ENCODE measurements at regions not wholly inside any gene's neighbourhood (a gene's known extent, or its start where the extent isn't known, plus 50 kb on each side); places are given as distances from the start of the nearest gene placed in this dataset.

DNA sequence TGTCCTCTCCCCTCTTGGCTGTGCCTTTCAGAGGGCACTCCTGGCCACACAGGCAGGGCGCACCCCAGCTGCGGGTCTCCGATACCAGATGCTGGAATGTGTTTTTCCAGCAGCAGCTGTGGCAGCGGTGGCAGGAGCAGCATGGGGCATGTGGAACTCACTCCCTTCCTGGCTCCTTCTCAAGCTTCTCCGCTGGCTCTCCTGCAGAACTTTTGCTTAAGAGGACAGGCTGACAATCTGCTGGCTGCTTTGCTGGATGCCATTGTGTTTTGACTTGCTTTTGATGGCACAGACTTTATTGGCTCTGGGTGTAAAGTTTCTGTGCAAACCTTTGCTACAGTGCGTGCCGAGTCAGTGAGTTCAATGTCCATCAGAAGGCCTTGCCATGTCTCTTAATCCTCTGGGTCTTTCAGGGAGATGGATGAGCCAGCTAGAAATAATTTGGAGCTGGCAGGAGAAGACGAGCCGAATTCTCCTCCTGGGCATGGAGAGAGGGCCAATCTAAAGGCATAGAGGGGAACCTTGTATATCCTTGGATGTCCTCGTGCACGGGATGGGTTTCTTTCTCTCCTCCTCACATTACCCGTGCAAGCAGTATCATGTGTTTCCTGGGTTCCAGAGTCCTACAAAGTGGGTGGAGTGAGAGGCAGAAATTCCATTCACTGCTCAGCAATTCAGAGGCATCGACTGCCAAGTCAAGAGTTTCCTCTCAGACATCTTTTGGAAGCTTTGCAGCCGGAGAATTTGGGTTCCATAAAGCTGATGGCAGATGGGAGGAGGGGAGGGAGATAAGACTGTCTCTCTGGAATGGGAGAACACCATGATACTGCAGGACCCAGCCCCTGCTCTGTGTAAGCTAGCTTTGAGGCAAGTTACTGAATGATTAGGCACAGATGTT is 231.2 kb downstream of the FGF9 start:
- peak overlapping the region in 1 of 2 experiments; percentile 37; a peak in 2 of 4 replicates for H4K8ac ChIP-seq (ENCODE audit: low read depth in 2 of 2, low read length in 2 of 2)
- ATAC-seq (ENCODE audit: low read depth), result peak; percentile 76
- WGBS, 2 experiments (ENCODE audit: extremely low coverage in 2 of 2, insufficient read length in 1 of 2), result 44% methylated on average over 5 of the region's 14 CpGs; no CpG with 5 or more reads in 1 of the 2 experiments
- TF ChIP-seq RFX5 (IDR thresholded peaks at IDR 0.05; ENCODE audit: low read depth, low read length) (no peak), RAD21 (IDR thresholded peaks at IDR 0.05; ENCODE audit: low read length) (no peak), SMC3 (IDR thresholded peaks at IDR 0.05; ENCODE audit: low read depth, low read length) (no peak), RCOR1 (IDR thresholded peaks at IDR 0.05; ENCODE audit: insufficient replicate concordance, low read length) (no peak), BHLHE40 (IDR thresholded peaks at IDR 0.05; ENCODE audit: low read depth, low read length) (no peak), MAFK (IDR thresholded peaks at IDR 0.05; ENCODE audit: low read depth, low read length) (no peak), CHD1 (IDR thresholded peaks at IDR 0.05; ENCODE audit: low read depth, low read length) (no peak), POLR2A (IDR thresholded peaks at IDR 0.05; ENCODE audit: low read depth, low read length) (no peak), NFE2L2 (IDR thresholded peaks at IDR 0.05; ENCODE audit: low read depth, low read length) (no peak), CEBPB (IDR thresholded peaks at IDR 0.05; ENCODE audit: low read depth, low read length) (no peak), FOS (IDR thresholded peaks at IDR 0.05; ENCODE audit: low read depth, low read length) (no peak)
- TF ChIP-seq, protein P1, sequence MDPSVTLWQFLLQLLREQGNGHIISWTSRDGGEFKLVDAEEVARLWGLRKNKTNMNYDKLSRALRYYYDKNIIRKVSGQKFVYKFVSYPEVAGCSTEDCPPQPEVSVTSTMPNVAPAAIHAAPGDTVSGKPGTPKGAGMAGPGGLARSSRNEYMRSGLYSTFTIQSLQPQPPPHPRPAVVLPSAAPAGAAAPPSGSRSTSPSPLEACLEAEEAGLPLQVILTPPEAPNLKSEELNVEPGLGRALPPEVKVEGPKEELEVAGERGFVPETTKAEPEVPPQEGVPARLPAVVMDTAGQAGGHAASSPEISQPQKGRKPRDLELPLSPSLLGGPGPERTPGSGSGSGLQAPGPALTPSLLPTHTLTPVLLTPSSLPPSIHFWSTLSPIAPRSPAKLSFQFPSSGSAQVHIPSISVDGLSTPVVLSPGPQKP (IDR thresholded peaks at IDR 0.05; ENCODE audit: borderline replicate concordance, low read depth, low read length), result no peak
- TF ChIP-seq, protein P2, sequence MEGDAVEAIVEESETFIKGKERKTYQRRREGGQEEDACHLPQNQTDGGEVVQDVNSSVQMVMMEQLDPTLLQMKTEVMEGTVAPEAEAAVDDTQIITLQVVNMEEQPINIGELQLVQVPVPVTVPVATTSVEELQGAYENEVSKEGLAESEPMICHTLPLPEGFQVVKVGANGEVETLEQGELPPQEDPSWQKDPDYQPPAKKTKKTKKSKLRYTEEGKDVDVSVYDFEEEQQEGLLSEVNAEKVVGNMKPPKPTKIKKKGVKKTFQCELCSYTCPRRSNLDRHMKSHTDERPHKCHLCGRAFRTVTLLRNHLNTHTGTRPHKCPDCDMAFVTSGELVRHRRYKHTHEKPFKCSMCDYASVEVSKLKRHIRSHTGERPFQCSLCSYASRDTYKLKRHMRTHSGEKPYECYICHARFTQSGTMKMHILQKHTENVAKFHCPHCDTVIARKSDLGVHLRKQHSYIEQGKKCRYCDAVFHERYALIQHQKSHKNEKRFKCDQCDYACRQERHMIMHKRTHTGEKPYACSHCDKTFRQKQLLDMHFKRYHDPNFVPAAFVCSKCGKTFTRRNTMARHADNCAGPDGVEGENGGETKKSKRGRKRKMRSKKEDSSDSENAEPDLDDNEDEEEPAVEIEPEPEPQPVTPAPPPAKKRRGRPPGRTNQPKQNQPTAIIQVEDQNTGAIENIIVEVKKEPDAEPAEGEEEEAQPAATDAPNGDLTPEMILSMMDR (conservative IDR thresholded peaks at IDR 0.05; ENCODE audit: low read depth, low read length), result no peak
- TF ChIP-seq, protein P3, sequence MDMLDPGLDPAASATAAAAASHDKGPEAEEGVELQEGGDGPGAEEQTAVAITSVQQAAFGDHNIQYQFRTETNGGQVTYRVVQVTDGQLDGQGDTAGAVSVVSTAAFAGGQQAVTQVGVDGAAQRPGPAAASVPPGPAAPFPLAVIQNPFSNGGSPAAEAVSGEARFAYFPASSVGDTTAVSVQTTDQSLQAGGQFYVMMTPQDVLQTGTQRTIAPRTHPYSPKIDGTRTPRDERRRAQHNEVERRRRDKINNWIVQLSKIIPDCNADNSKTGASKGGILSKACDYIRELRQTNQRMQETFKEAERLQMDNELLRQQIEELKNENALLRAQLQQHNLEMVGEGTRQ (IDR thresholded peaks at IDR 0.05; ENCODE audit: low read depth, low read length), result no peak

More for the DNA sequence above, 231.2 kb downstream of the FGF9 start:
- H3K36me3 ChIP-seq (ENCODE audit: control insufficient read depth, insufficient read depth, low read length), result no peaks in the 10 kb centered on the region
- dilution Hi-C loops (cut with HindIII; ENCODE audit: low sequenced_read_pairs, unreplicated experiment) (no loop called here), intact Hi-C loops (cut with micrococcal nuclease) (no loop called here), in situ Hi-C loops (cut with MboI; ENCODE audit: low sequenced_read_pairs) (no loop called here)
- H3K18ac ChIP-seq (ENCODE audit: low read depth, low read length), result no peak overlapping the region; the same call in 1 of the 2 replicates
- H2AK9ac ChIP-seq (replicated peaks; ENCODE audit: low read depth, low read length, poor library complexity), result peak overlapping the region; percentile 28
- peak overlapping the region; percentile 26 for H2AFZ ChIP-seq (replicated peaks; ENCODE audit: low read length, poor library complexity)
- peak; percentile 4 for DNase-seq
- no peak overlapping the region; the same call in 1 of the 2 replicates for H3K14ac ChIP-seq (replicated peaks; ENCODE audit: low read depth, low read length)
- no peak overlapping the region for H3K4me2 ChIP-seq (ENCODE audit: low read depth, low read length)
- no peak overlapping the region for H3K4me3 ChIP-seq (ENCODE audit: insufficient read depth, low read depth, low read length)
- no peak overlapping the region for H3K56ac ChIP-seq (ENCODE audit: extremely low read depth, insufficient read depth, low read length)
- H2BK20ac ChIP-seq (ENCODE audit: low read depth, low read length), result no peak overlapping the region
- H3K4ac ChIP-seq (ENCODE audit: low read depth, low read length), result no peak overlapping the region
- H2AK5ac ChIP-seq (ENCODE audit: low read depth, low read length), result no peak overlapping the region
- H3K9ac ChIP-seq (ENCODE audit: low read depth, low read length), result no peak overlapping the region
- no peaks in the 10 kb centered on the region for H3K79me1 ChIP-seq (ENCODE audit: low read depth in 1 of 2, low read length in 2 of 2)
- H4K20me1 ChIP-seq (ENCODE audit: insufficient read depth, low read length), result no peaks in the 10 kb centered on the region
- POLR2A ChIA-PET (ENCODE audit: unreplicated experiment), result no interaction called here
- H4K5ac ChIP-seq (ENCODE audit: low read depth, low read length), result no peak overlapping the region
- H3K23ac ChIP-seq (ENCODE audit: low read depth, low read length), result no peak overlapping the region; the same call in 1 of the 2 replicates
- no peak overlapping the region for H2BK5ac ChIP-seq (ENCODE audit: low read depth, low read length, poor library complexity, severe bottlenecking)
- no peaks in the 10 kb centered on the region for H3K27me3 ChIP-seq (ENCODE audit: control insufficient read depth, insufficient read depth, low read length)
- no TSS peak for BruUV-seq (replicated peaks)
- no peaks in the 10 kb centered on the region for H3K9me3 ChIP-seq (ENCODE audit: control insufficient read depth, insufficient read depth, low read length)
- no peak overlapping the region for H2BK15ac ChIP-seq (ENCODE audit: low read depth, low read length)
- peaks cover 7% of the 10 kb centered on the region; the same call in 1 of the 2 replicates for H3K4me1 ChIP-seq (ENCODE audit: control insufficient read depth, insufficient read depth, low read length)
- 0 out of 2 replicates have a peak, but pooled peaks cover 6% of the 10 kb centered on the region for H3K9me1 ChIP-seq (ENCODE audit: insufficient read depth, low read length)
- CTCF ChIA-PET, result no interaction called here
- peak overlapping the region; percentile 6; the same call in 1 of the 2 replicates for H2BK120ac ChIP-seq (ENCODE audit: low read depth, low read length)
- peak overlapping the region; percentile 3; the same call in 1 of the 2 replicates for H4K91ac ChIP-seq (ENCODE audit: insufficient read depth, low read depth, low read length)
- H3K27ac ChIP-seq (ENCODE audit: insufficient read depth, low read length), result peak overlapping the region; percentile 8; the same call in 1 of the 2 replicates
